K562 (cell line): ENCODE measurements at regions not wholly inside any gene's neighbourhood (a gene's known extent, or its start where the extent isn't known, plus 50 kb on each side); places are given as distances from the start of the nearest gene placed in this dataset.

Experiments used
- ATF7 ChIP-seq: fragments of 450-650 bp; IDR thresholded peaks from 2 replicates; pipeline ENCODE4 v1.7.1; 2014; ENCODE audit warnings: mild to moderate bottlenecking, moderate library complexity
- BDP1 ChIP-seq: IDR thresholded peaks from 3 replicates; pipeline ENCODE4 v1.6.1; 2011; ENCODE audit not compliant: insufficient read length, insufficient read depth
- ETV5 ChIP-seq: sonication (generic); formaldehyde crosslinking; IDR thresholded peaks from 2 replicates; pipeline ENCODE4 v1.4.0; 2020; ENCODE audit warnings: low read depth, mild to moderate bottlenecking, missing genetic modification reagents
- HDAC1 ChIP-seq, 2 experiments: fragments of 450-650 bp; IDR thresholded peaks; 2 replicates each; pipeline ENCODE4 v1.6.1; 2016 to 2017; ENCODE audit warnings: inconsistent platforms in 1 of 2, mild to moderate bottlenecking in 1 of 2, moderate library complexity in 1 of 2
- KLF16 ChIP-seq: IDR thresholded peaks from 2 replicates; pipeline ENCODE4 v1.6.1; 2016; ENCODE audit warnings: antibody characterized with exemption
- SMAD4 ChIP-seq: fragments of 250-450 bp; sonication (Bioruptor Pico); conservative IDR thresholded peaks from 2 replicates; pipeline ENCODE4 v1.8.0; 2021; ENCODE audit warnings: inconsistent platforms, mild to moderate bottlenecking, moderate library complexity
- ZNF561 ChIP-seq: fragments of 450-650 bp; formaldehyde crosslinking; conservative IDR thresholded peaks from 2 replicates; pipeline ENCODE4 v1.4.0; 2020; ENCODE audit warnings: mild to moderate bottlenecking, moderate library complexity
- TF ChIP-seq, protein P1 (sequence below), 3 experiments: IDR thresholded peaks in 2 of 3; conservative IDR thresholded peaks in 1 of 3; 2 replicates each; pipeline ENCODE4 v1.5.1; 2011 to 2012; ENCODE audit warnings: low read length in 3 of 3, mild to moderate bottlenecking in 3 of 3, control low read depth in 2 of 3, improper control_type of control experiment in 1 of 3, inconsistent platforms in 1 of 3, low read depth in 1 of 3, mixed read lengths in 1 of 3, moderate library complexity in 1 of 3; ENCODE audit not compliant: insufficient read depth in 2 of 3
- TF ChIP-seq, protein P2 (sequence below): fragments of 450-650 bp; IDR thresholded peaks from 2 replicates; pipeline ENCODE4 v1.6.1; 2016
- TF ChIP-seq, protein P3 (sequence below): sonication (generic); formaldehyde crosslinking; IDR thresholded peaks from 2 replicates; pipeline ENCODE4 v1.8.1; 2023; ENCODE audit warnings: mild to moderate bottlenecking, missing genetic modification reagents
- TF ChIP-seq, protein P4 (sequence below): fragments of 250-450 bp; sonication (Bioruptor Pico); IDR thresholded peaks from 2 replicates; pipeline ENCODE4 v1.9.0; 2021; ENCODE audit warnings: mild to moderate bottlenecking

DNA sequence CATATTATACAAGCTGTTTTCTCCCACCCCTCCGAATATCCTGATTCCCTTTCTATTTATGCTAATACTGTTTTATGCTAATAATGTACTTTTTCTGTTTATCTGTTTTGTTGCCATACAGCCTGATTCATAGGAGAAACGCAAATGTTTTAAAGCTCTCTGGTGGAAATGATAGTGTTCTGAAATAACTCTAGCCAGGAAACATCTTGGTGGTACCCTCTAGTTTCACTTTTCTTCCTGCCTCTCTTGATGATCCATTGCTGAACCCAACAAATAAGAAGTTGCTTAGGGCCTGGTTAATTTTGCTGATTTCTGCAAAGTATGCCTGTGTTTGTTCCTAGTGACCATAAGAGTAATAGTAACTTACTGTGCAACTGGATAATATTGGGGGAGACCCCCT lies 148.4 kb upstream of the KCTD1 start:
- TF ChIP-seq, protein P1, sequence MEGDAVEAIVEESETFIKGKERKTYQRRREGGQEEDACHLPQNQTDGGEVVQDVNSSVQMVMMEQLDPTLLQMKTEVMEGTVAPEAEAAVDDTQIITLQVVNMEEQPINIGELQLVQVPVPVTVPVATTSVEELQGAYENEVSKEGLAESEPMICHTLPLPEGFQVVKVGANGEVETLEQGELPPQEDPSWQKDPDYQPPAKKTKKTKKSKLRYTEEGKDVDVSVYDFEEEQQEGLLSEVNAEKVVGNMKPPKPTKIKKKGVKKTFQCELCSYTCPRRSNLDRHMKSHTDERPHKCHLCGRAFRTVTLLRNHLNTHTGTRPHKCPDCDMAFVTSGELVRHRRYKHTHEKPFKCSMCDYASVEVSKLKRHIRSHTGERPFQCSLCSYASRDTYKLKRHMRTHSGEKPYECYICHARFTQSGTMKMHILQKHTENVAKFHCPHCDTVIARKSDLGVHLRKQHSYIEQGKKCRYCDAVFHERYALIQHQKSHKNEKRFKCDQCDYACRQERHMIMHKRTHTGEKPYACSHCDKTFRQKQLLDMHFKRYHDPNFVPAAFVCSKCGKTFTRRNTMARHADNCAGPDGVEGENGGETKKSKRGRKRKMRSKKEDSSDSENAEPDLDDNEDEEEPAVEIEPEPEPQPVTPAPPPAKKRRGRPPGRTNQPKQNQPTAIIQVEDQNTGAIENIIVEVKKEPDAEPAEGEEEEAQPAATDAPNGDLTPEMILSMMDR (IDR thresholded peaks at IDR 0.05 in 2 of 3, conservative IDR thresholded peaks at IDR 0.05 in 1 of 3; ENCODE audit: insufficient read depth in 2 of 3, low read depth in 1 of 3, low read length in 3 of 3), result no peak
- TF ChIP-seq ATF7 (no peak), HDAC1 (IDR thresholded peaks at IDR 0.05) (no peak), SMAD4 (CRISPR knock-in tag) (no peak), ETV5 (CRISPR knock-in tag) (no peak), ZNF561 (CRISPR knock-in tag) (no peak), BDP1 (no peak), KLF16 (no peak)
- TF ChIP-seq, protein P2, sequence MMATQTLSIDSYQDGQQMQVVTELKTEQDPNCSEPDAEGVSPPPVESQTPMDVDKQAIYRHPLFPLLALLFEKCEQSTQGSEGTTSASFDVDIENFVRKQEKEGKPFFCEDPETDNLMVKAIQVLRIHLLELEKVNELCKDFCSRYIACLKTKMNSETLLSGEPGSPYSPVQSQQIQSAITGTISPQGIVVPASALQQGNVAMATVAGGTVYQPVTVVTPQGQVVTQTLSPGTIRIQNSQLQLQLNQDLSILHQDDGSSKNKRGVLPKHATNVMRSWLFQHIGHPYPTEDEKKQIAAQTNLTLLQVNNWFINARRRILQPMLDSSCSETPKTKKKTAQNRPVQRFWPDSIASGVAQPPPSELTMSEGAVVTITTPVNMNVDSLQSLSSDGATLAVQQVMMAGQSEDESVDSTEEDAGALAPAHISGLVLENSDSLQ, result no peak
- TF ChIP-seq, protein P3, sequence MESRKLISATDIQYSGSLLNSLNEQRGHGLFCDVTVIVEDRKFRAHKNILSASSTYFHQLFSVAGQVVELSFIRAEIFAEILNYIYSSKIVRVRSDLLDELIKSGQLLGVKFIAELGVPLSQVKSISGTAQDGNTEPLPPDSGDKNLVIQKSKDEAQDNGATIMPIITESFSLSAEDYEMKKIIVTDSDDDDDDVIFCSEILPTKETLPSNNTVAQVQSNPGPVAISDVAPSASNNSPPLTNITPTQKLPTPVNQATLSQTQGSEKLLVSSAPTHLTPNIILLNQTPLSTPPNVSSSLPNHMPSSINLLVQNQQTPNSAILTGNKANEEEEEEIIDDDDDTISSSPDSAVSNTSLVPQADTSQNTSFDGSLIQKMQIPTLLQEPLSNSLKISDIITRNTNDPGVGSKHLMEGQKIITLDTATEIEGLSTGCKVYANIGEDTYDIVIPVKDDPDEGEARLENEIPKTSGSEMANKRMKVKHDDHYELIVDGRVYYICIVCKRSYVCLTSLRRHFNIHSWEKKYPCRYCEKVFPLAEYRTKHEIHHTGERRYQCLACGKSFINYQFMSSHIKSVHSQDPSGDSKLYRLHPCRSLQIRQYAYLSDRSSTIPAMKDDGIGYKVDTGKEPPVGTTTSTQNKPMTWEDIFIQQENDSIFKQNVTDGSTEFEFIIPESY (CRISPR knock-in tag), result no peak
- TF ChIP-seq, protein P4, sequence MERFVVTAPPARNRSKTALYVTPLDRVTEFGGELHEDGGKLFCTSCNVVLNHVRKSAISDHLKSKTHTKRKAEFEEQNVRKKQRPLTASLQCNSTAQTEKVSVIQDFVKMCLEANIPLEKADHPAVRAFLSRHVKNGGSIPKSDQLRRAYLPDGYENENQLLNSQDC, result no peak
